ENCODE measurements at regions not wholly inside any gene's neighbourhood (a gene's known extent, or its start where the extent isn't known, plus 50 kb on each side); places are given as distances from the start of the nearest gene placed in this dataset.
"Not testable (repeated sequence)": the region's sequence is repeated elsewhere in the genome, so short reads cannot be mapped to it uniquely, and the experiment has no call there.

DNA sequence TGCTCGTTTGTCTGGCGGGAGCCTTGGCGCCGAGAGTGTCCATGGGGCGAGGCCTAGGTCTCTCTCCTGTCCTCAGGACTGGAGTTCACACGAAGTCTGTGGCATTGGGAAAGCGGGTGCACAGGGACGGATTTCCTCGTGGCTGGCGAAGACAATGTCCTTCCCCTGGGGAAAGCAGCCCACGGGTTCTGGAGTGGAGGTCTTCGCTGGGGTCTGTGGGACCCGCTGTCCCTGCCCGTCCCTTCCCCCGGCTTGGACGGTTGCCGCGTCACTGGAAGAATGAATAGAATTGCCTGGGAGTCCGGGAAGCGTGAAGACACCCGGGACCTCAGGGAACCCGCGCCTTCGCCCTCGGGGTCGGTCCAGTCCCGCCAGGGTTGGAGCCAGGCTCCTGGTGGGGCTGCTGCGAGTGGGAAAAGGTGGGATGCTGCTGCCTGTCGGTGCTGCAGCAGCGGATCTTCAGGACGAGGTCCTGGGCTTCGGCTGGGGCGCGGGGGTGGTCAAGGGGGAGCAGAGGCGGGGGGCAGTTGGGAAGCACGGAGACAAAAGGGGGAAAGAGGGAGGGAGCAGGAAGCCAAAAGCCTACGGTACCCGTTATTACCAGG lies 441.8 kb upstream of the DEFB115 start:
- no peak for TF ChIP-seq EZH2 (IDR thresholded peaks at IDR 0.05; ENCODE audit: insufficient read depth, poor library complexity, severe bottlenecking)
- no peak for TF ChIP-seq EZH2phosphoT487 (IDR thresholded peaks at IDR 0.05; ENCODE audit: insufficient read depth, low read depth)
- Histone ChIP-seq H3K9ac (peak overlapping the region; percentile 66), H3F3A (ENCODE audit: insufficient read depth) (no peaks in the 10 kb centered on the region), H3K4me1 (ENCODE audit: insufficient read depth) (no peaks in the 10 kb centered on the region), H3K9me3 (ENCODE audit: low read depth) (no peaks in the 10 kb centered on the region), H3K79me2 (ENCODE audit: insufficient read depth) (no peaks in the 10 kb centered on the region), H3K9me2 (ENCODE audit: insufficient read depth) (no peaks in the 10 kb centered on the region), H2AFZ (peak overlapping the region; percentile 67; the same call in 1 of the 2 replicates), H3K4me3 (no peak overlapping the region), H4K20me1 (ENCODE audit: insufficient read depth) (no peaks in the 10 kb centered on the region), H3K4me2 (ENCODE audit: unreplicated experiment) (no peak overlapping the region), H3K36me3 (ENCODE audit: low read depth) (no peaks in the 10 kb centered on the region), H3K27me3 (replicated peaks; ENCODE audit: insufficient read depth) (peaks cover 32% of the 10 kb centered on the region), H3K27ac (no peak overlapping the region)
- in situ Hi-C loops (cut with MboI), result no loop called here
- 38 to 41% methylated on average over 37 to 38 of the region's 38 CpGs for WGBS, 2 experiments (ENCODE audit: low coverage in 1 of 2, low lambda C conversion rate in 2 of 2, missing lambda C conversion rate in 2 of 2)
- no peak for DNase-seq

- peak overlapping the region; percentile 67 for H2AFZ ChIP-seq
- in situ Hi-C loops (cut with MboI), result no loop called here
- no peaks in the 10 kb centered on the region for H3F3A ChIP-seq (ENCODE audit: insufficient read depth)
- no peak overlapping the region for H3K27ac ChIP-seq
- 32 to 34% methylated on average over 44 of the region's 44 CpGs for WGBS, 2 experiments (ENCODE audit: low coverage in 1 of 2, low lambda C conversion rate in 2 of 2, missing lambda C conversion rate in 2 of 2)
- no peaks in the 10 kb centered on the region for H3K79me2 ChIP-seq (ENCODE audit: insufficient read depth)
- H3K9me2 ChIP-seq (ENCODE audit: insufficient read depth), result no peaks in the 10 kb centered on the region
- no peaks in the 10 kb centered on the region for H4K20me1 ChIP-seq (ENCODE audit: insufficient read depth)
- H3K9ac ChIP-seq, result peak overlapping the region; percentile 66
- peak overlapping the region; percentile 42 for H3K4me3 ChIP-seq
- H3K36me3 ChIP-seq (ENCODE audit: low read depth), result no peaks in the 10 kb centered on the region
- H3K27me3 ChIP-seq (replicated peaks; ENCODE audit: insufficient read depth), result peaks cover 32% of the 10 kb centered on the region
- peak overlapping the region; percentile 29 for H3K4me2 ChIP-seq (ENCODE audit: unreplicated experiment)
- no peaks in the 10 kb centered on the region for H3K4me1 ChIP-seq (ENCODE audit: insufficient read depth)
- peak; percentile 76 for DNase-seq
- no peak for TF ChIP-seq EZH2 (IDR thresholded peaks at IDR 0.05; ENCODE audit: insufficient read depth, poor library complexity, severe bottlenecking)
- TF ChIP-seq EZH2phosphoT487 (IDR thresholded peaks at IDR 0.05; ENCODE audit: insufficient read depth, low read depth), result no peak
- no peaks in the 10 kb centered on the region for H3K9me3 ChIP-seq (ENCODE audit: low read depth)
These were observed 441.2 kb upstream of the DEFB115 start for GRCh38 chr20:30816182-30816645.

DNA sequence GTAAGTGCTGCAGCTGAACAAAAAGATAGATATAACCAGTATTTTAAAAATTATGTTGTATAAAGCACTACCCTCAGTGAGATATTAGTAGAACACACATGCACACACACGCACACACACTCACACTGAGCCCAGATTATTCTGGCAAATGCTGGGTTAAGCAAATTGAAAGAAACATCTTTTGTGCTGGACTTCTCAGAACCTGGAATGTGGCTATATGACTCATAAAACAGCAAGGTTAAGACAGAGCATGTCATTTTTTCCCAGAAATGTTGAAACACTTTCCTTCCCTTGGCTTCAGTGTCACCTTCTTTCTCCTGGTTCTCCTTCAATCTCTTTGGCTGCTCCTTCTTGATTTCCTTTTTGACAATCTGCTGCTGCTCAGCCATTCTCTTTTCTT lies 435.8 kb upstream of the DEFB115 start:
- in situ Hi-C loops (cut with MboI); H3K79me2 ChIP-seq (ENCODE audit: insufficient read depth); H3K36me3 ChIP-seq (ENCODE audit: low read depth); H3K9ac ChIP-seq; H3K9me2 ChIP-seq (ENCODE audit: insufficient read depth); H3K9me3 ChIP-seq (ENCODE audit: low read depth); H3K27me3 ChIP-seq (replicated peaks; ENCODE audit: insufficient read depth); H2AFZ ChIP-seq; H3F3A ChIP-seq (ENCODE audit: insufficient read depth); H3K4me3 ChIP-seq; H3K27ac ChIP-seq; H4K20me1 ChIP-seq (ENCODE audit: insufficient read depth): not testable (repeated sequence)
- Histone ChIP-seq H3K4me2 (ENCODE audit: unreplicated experiment) (peak overlapping the region; percentile 8), H3K4me1 (ENCODE audit: insufficient read depth) (peaks cover 10% of the 10 kb centered on the region)
- 33 to 44% methylated on average over 1 of the region's 1 CpG for WGBS, 2 experiments (ENCODE audit: low coverage in 1 of 2, low lambda C conversion rate in 2 of 2, missing lambda C conversion rate in 2 of 2)
- DNase-seq, result peak; percentile 48

GRCh38 chr20:30824666-30825065 lies 432.8 kb upstream of the DEFB115 start:
- H3K9me3 ChIP-seq (ENCODE audit: low read depth); H3K36me3 ChIP-seq (ENCODE audit: low read depth); H4K20me1 ChIP-seq (ENCODE audit: insufficient read depth); H3F3A ChIP-seq (ENCODE audit: insufficient read depth); in situ Hi-C loops (cut with MboI); H2AFZ ChIP-seq; H3K79me2 ChIP-seq (ENCODE audit: insufficient read depth); DNase-seq; H3K4me2 ChIP-seq (ENCODE audit: unreplicated experiment); H3K27me3 ChIP-seq (replicated peaks; ENCODE audit: insufficient read depth); H3K27ac ChIP-seq; H3K4me3 ChIP-seq; H3K9ac ChIP-seq; H3K9me2 ChIP-seq (ENCODE audit: insufficient read depth): not testable (repeated sequence)
- 37 to 38% methylated on average over 7 of the region's 7 CpGs for WGBS, 2 experiments (ENCODE audit: low coverage in 1 of 2, low lambda C conversion rate in 2 of 2, missing lambda C conversion rate in 2 of 2)
- peaks cover 10% of the 10 kb centered on the region for H3K4me1 ChIP-seq (ENCODE audit: insufficient read depth)

- H3K9ac ChIP-seq; H3K27ac ChIP-seq; H4K20me1 ChIP-seq (ENCODE audit: insufficient read depth); H3K27me3 ChIP-seq (replicated peaks; ENCODE audit: insufficient read depth); in situ Hi-C loops (cut with MboI); H3K9me2 ChIP-seq (ENCODE audit: insufficient read depth); H2AFZ ChIP-seq; H3K4me3 ChIP-seq; H3F3A ChIP-seq (ENCODE audit: insufficient read depth); H3K9me3 ChIP-seq (ENCODE audit: low read depth); H3K4me1 ChIP-seq (ENCODE audit: insufficient read depth); DNase-seq; H3K79me2 ChIP-seq (ENCODE audit: insufficient read depth); H3K36me3 ChIP-seq (ENCODE audit: low read depth); H3K4me2 ChIP-seq (ENCODE audit: unreplicated experiment): not testable (repeated sequence)
- WGBS, 2 experiments (ENCODE audit: low coverage in 1 of 2, low lambda C conversion rate in 2 of 2, missing lambda C conversion rate in 2 of 2), result 38 to 46% methylated on average over 5 of the region's 5 CpGs
These were observed 411.5 kb upstream of the DEFB115 start for GRCh38 chr20:30845923-30846322.

- H4K20me1 ChIP-seq (ENCODE audit: insufficient read depth); H3K9me3 ChIP-seq (ENCODE audit: low read depth); H3K9me2 ChIP-seq (ENCODE audit: insufficient read depth); DNase-seq; H3K4me1 ChIP-seq (ENCODE audit: insufficient read depth); H2AFZ ChIP-seq; H3K4me3 ChIP-seq; H3K27me3 ChIP-seq (replicated peaks; ENCODE audit: insufficient read depth); H3K9ac ChIP-seq; H3K36me3 ChIP-seq (ENCODE audit: low read depth); H3K79me2 ChIP-seq (ENCODE audit: insufficient read depth); H3K27ac ChIP-seq; in situ Hi-C loops (cut with MboI); H3F3A ChIP-seq (ENCODE audit: insufficient read depth); H3K4me2 ChIP-seq (ENCODE audit: unreplicated experiment): not testable (repeated sequence)
- 25 to 37% methylated on average over 12 of the region's 12 CpGs for WGBS, 2 experiments (ENCODE audit: low coverage in 1 of 2, low lambda C conversion rate in 2 of 2, missing lambda C conversion rate in 2 of 2)
These were observed 389.2 kb upstream of the DEFB115 start for GRCh38 chr20:30868271-30868670.

GRCh38 chr20:30871127-30871526 lies 386.3 kb upstream of the DEFB115 start:
- H2AFZ ChIP-seq; in situ Hi-C loops (cut with MboI); H3K4me2 ChIP-seq (ENCODE audit: unreplicated experiment); H4K20me1 ChIP-seq (ENCODE audit: insufficient read depth); H3K4me3 ChIP-seq; DNase-seq; H3F3A ChIP-seq (ENCODE audit: insufficient read depth); H3K9ac ChIP-seq; H3K9me3 ChIP-seq (ENCODE audit: low read depth); H3K36me3 ChIP-seq (ENCODE audit: low read depth); H3K79me2 ChIP-seq (ENCODE audit: insufficient read depth); H3K4me1 ChIP-seq (ENCODE audit: insufficient read depth); H3K27ac ChIP-seq; H3K27me3 ChIP-seq (replicated peaks; ENCODE audit: insufficient read depth); H3K9me2 ChIP-seq (ENCODE audit: insufficient read depth): not testable (repeated sequence)
- WGBS, 2 experiments (ENCODE audit: low coverage in 1 of 2, low lambda C conversion rate in 2 of 2, missing lambda C conversion rate in 2 of 2), result 27 to 32% methylated on average over 7 of the region's 7 CpGs
